HG02642 (cell line): ENCODE measurements at regions not wholly inside any gene's neighbourhood (a gene's known extent, or its start where the extent isn't known, plus 50 kb on each side); places are given as distances from the start of the nearest gene placed in this dataset.
"Not testable (repeated sequence)": the region's sequence is repeated elsewhere in the genome, so short reads cannot be mapped to it uniquely, and the experiment has no call there.

Experiments used
- ATAC-seq: cut with Tn5 transposase; IDR thresholded peaks from one replicate; pipeline ENCODE4 v1.9.1; 2021; ENCODE audit warnings: mild to moderate bottlenecking; ENCODE audit not compliant: unreplicated experiment, poor library complexity

DNA sequence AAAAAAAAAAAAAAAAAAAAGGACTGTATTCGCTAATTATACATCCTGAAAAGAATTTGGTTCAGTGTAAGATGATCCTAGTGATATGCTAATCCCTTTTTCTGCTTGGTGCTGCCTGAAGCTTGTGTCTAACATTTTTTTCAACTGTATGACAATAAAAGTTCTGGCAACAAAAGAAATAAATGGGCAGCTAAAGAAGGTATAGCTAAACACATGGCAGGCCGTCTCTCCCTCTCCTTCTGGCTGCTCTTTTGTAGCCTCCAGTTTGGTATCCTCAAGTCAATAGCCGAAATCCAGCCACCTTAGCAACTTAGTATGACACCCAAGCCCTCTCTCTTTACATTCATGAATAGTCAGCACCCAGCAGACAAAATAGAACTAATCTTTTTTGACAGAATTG, 198.3 kb upstream of the OTX2 start:
- no peak for ATAC-seq

DNA sequence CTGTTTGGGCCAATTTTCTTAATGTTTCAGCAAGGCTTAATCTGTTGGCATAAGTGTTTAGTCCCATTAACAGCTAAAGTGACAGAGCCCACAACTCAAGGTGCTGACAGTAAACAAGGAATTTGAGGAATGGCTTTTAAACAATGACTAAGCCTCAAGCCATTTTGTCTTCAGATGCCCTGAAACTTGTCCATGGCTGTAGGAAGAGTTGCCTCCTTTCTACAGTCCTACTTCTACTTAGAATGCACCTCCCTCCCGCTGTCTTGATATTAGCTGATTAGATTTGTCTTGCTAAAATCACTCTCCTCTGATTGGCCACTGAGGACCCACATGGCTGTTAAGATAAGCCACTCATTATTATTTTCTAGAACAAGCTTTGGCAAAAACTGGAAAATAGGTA, 188.4 kb upstream of the OTX2 start:
- ATAC-seq: no peak

DNA sequence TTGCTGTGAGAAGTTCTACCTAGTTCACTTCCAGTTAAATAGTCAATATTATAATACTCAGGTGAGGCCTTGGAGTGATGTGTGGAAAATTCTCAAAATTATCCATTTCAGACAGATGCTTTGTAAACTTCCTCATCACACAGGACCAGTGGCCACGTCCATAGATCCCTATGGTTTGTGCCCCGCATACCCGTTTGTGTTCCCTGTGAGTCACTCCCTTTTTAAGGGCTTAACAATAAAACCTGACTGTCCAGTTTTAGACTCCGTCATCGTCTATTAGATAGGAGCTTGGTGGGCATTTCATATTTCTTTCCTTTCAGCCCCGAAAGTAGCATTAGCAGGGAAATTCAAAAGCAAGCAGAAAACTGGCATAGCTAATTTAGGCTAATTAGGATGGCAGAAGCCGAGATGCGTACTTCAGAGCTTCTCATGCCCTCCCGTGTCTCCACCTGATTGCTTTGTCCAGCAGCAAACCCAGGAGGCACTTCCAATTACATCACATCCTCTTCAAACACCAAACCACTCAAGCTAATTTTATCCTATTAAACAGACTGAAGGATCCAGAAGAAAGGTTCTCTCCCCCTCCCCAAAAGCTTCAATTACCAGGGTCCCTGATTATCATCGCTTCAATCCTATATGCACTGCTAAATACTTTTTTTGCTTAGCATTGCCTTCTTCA, 186.6 kb upstream of the OTX2 start:
- no peak for ATAC-seq

DNA sequence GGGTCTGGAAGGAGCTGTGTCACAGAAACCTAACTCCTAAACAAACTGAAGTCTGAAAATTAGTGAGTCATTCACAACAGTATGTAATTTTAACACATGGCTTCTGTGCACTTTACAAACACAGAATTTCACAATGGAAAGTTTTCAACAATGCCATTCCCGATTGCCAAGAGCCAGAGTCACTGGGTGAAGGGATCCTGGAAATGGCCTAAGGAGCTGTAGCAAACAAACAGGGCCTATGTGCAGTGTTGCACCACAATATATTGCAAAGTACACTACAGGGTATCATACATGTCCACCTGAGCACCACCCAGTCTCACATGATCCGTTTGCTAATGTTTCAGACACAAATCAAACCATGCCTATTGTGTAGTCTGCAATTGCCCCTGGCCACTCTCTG, 184.7 kb upstream of the OTX2 start:
- ATAC-seq: no peak

DNA sequence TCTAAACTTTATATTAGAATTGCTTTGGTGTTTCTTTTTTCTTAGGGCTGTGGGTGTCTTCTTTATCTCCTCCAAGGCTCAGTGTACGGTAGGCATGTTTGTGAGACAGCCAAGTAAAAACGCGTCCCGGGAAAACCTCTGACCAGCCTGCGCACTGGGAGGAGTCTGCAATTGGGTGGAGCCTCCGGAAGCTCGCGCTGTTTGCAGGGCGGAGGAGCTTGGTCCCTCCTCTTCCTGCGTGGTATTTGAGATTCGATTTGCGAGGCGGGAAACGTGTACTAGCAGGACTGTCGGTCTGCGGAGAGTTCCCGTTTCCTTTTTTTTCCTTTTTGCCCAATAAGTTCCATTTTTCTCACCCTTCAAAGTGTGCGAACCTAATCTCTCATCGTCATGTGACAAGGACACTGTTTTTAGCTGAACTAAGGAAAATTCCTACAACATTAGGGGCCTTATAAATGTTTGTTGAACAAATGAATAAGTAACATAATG, 182.1 kb upstream of the OTX2 start:
- no peak for ATAC-seq

DNA sequence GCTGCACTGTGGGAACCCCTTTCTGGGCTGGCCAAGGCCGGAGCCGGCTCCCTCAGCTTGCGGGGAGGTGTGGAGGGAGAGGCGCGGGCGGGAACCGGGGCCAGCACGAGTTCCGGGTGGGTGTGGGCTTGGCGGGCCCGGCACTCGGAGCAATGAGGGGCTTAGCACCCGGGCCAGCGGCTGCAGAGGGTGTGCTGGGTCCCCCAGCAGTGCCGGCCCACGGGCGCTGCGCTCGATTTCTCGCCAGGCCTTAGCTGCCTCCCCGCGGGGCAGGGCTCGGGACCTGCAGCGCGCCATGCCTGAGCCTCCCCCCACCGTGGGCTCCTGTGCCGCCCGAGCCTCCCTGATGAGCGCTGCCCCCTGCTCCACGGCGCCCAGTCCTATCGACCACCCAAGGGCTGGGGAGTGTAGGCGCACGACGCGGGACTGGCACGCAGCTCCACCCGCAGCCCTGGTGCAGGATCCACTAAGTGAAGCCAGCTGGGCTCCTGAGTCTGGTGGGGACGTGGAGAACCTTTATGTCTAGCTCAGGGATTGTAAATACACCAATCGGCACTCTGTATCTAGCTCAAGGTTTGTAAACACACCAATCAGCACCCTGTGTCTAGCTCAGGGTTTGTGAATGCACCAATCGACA, 180.8 kb upstream of the OTX2 start:
- not testable (repeated sequence) for ATAC-seq

DNA sequence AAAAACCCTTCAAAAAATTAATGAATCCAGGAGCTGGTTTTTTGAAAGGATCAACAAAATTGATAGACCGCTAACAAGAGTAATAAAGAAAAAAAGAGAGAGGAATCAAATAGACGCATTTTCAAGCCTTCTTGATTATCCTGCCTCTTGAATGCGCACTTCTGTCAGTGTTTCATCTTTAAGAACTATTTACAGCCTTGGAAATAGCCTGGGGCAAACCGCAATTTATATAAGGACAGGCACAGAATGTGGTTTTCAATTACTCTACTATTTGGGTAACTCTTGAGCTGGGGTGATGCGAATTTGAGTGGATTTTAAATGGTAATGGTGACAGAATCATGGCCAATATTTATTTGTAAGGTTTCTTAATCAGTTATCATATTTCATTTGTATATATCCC, 179.1 kb upstream of the OTX2 start:
- no peak for ATAC-seq

DNA sequence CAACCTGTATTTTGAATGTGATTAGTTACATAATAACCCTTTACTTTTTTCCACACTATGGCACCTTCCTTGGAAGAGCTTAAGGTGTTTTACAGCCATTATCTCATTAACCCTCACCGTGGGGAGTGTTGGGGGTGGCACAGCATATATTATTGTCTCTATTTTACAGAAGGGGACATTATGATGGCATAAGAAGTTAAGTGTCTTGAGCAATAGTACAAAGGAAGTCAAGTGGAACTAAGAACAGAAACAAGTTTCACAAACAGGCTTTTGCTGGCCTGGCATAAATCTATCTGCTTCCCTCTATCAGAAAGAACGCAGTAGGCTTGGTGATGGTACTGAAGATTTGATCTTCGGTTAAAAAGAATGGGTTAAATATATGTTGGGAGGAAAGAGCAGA, 169.7 kb upstream of the OTX2 start:
- no peak for ATAC-seq

DNA sequence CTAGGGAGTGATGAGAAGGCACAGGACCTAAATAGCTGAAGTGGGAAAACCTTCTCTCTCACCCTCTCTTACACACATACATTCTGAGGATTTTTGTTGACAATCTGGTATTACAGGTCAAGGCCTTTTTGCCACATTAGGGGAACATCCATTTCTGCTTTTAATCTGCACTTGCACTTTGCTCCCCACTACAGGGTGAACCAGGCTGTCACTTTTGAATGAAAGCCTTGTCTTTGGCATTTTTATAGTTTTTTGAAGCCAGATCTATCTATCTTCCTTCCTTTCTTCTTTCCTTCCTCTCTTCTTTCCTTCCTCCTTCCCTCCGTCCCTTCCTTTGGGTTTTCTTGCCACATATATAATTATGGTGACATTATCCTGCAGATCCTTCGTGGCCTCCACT, 165.9 kb upstream of the OTX2 start:
- no peak for ATAC-seq

DNA sequence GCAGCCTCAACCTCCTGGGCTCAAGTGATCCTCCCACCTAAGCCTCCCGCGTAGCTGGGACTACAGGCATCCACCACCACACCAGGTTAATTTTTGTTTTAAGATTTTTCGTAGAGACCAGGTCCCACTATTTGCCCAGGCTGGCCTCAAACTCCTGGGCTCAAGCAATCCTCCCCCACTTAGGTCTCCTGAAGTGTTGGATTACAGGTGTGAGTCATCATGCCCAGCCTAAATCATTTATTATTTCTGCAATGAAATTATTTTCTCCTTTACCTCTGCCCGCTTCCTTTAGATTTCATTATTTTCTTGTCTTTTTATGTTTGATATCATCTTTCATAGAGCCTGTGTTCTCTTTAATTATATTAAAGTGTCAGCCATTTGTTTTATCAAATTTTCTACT, 165.2 kb upstream of the OTX2 start:
- ATAC-seq: no peak

DNA sequence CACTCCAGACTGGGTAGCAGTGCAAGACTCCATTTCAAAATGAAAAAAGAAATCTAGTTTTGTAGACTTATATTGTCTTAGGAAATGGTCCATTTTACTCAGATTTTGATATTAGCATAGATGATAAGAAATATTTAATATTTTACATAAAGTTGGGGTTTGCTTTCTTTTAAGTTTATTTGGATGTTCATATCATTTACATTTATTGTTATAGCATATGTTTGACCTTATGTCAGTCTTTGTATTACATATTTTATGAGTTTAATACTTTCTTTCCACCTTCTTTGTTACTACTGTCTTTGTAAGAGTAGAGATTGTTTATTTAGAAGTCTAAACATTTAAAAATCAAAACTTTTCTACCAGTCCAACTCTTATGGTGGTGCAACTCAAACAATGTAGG, 162.7 kb upstream of the OTX2 start:
- no peak for ATAC-seq

DNA sequence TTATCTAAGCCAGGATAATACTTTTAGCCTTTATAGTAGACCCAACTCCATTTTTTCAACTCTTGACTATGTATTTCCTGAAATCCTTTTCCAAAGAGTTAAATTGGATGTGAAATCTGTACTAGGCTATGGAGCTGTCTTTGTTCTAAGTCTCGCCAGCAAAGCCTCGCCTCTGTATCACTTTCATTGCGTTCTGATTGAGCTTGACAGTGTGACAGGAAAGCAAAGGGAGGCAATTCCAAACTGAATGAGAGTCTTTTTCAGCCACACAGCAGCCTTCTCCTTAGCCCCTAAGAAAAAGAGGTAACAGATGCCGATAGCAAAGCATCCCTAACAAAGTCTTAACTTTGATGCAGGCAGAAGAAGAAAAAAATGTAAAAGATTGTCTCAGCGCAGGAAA, 154.6 kb upstream of the OTX2 start:
- no peak for ATAC-seq

DNA sequence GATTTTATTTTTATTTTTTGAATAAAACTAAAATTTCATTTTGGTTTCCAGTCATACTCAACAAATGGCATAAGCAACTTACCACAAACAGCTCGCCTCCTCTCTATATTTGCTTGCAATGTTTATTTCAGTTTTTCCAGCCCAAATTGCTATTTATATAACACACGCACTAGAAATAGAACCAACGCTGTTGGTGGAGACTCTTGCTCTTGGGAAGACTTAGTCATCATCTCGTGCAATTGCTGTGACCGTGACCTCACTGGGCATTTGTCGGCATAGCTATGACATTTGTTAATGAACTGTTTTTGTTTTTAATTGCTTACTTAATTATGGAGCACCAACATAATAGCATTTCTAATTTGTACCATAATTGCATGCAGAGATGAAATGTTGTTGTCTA, 153.1 kb upstream of the OTX2 start:
- ATAC-seq: no peak

DNA sequence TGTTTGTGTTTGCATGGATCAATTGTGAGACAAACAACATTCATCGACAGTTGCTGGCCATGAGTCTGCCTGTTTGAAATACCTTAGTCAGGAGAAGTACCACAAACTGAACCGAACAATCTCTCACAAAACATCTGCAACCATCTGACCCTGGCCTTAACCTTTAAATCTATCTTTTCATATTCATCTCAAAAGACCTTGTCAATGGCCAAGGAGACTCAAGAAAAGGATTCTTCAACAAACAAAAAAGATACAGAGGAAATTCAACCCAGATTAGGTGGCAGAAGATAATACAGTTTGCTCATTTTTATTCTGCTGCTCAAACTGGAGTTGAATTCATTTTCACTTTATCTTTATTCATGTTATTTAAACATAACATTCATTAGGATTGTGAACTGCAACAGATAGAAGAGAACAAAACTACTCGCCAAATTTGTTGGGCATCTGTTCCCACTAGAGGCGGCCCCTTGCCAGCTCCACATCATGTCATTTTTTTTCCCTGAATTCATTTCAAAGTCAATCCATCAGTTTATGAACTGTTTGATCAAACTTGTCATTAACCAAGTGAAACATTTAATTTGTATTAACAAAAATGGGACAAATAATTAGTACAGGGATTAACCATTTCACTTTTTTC, 152.3 kb upstream of the OTX2 start:
- ATAC-seq: no peak

DNA sequence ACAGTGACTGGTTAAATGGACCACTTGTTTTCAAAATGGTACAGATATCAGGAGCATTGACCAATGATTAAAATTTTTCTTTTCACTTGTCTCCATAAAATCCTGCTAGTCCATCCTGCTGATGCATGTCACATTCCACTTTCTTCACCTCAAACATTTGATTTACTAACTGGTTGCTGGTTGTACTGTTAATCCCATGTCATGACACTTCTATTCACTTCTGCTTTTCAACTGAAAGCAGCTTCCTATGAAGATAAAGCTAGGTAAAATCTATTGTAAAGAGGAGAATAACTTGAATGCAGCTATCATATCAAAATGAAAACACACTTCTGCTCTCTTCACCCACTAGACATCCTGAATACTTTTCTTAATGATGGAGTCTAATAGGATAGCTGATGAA, 149.6 kb upstream of the OTX2 start:
- no peak for ATAC-seq

DNA sequence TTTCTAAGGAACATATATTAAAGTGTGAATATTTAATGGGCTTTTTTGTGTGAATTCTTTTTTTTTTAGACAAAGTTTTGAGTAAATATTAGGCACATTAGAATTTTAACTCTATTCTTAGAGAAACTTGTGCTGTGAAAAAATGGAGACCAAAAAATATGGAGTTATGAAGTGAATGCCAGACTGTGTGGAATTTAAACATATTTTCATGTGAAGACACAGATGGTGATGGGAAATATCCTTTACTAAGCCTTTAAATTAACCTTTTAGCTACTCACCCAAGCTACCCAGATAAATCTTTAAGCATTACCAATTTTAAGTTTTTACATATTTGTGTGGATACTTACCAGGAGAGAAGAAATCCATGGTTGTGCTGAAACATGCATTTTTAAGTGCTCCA, 148.8 kb upstream of the OTX2 start:
- ATAC-seq: no peak

DNA sequence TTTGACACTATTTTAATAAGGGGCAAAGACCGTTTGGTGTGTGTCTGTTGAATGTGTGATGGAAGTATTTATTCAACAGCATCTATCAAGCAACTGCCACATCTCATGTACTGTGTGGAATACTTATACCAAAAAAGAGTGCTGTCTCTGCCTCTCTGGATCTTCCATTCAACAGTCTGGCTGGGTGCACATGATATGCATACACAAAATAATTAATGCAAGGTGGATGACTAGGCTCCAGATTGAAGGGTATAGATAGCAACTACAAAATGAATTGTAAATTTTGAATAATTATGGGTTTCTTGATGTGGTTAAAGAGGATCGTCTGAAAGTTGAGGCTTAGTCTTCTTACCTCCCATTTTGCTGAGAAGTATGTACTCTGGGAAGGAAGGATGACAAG, 145.9 kb upstream of the OTX2 start:
- no peak for ATAC-seq

DNA sequence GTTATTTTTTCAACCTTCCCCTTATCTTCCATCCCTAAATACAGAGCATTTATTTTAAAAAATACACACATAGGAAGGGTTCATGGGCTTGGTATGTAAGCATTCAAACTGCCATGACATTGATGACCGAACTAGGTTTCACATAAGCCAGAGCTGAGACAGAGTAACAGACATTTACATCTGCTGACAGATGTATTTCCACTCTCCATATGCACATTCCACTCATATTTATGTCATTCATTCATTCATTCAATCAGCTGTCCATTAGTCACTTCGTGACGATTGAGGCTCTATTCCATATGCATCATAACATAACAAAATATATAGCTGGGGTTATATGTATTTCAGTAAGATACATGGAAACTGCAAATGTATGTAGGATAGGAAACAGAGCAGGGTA, 145.5 kb upstream of the OTX2 start:
- no peak for ATAC-seq

DNA sequence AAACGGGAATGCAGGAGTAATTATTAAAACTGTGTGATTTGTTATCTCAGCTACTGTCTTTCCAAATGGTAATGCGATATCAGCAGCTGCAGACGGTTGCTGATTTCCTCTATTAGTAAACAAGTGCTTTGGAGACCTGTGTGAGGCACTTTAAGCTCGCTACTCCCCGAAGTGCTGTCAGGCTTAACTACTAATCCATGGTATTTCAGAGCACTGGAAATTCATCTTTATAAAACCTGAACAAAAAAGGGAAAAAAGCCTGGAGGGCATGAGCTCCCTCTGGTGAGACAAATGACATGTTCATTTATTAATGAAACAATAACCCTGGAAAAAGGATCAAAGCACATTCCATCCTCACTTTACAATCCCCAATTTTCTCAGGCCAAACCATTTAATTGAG, 143.6 kb upstream of the OTX2 start:
- ATAC-seq: no peak

DNA sequence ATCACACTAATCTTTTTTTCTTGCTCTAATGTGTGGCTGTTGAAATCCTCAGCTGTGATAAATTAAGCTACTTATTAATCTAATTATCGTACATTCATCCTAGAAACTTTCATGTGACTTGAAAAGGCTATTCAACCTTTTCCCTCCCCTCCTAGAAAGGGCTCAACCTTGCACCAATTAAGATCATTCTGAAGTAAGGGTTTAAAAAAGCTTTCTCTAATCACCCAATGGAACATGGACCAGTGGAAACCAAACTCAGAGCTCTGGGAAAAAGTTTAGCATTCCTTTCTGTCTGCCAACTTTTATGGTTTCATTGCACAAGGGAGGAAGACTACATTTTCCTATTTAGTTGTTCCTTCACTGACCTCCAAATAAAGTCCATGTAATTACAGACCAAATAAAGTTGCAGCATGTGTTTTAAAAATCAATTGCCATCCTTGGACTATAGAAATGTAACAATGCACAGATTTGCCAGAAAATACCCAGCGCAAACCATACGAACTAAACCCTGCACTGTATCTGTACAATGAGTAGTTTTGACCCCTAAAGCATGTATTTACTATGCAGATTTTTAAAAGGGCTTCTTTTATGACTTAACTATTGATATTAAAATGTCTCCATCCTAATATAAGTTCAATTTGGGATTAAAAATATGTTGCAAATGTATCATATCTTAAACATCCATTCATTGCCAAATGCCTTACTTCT, 142.6 kb upstream of the OTX2 start:
- ATAC-seq: no peak

DNA sequence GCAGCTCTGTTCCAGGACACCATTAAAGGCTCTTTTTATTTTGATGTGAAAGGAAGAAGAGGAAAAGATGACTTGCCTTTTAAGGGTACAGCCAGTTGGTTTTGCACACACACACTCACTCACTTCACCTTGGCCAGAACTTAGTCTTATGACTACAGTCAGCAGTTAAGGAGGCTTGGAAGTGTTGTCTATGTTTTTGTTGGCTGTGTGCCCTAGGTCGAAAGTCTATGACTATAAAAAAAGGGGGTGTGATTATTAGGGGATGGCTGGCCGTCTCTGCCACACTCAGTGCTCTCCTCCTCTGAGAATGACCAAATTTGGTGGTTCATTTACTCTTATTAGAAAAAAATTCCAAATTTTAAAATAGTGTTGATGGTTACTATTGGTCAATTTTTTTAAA, 139.5 kb upstream of the OTX2 start:
- no peak for ATAC-seq
